ENCODE measurements at regions not wholly inside any gene's neighbourhood (a gene's known extent, or its start where the extent isn't known, plus 50 kb on each side); places are given as distances from the start of the nearest gene placed in this dataset.

GRCh38 chr4:103449296-103450023 is 251.3 kb upstream of the CENPE start:
- no peak for DNase-seq (ENCODE audit: low spot score)
- Histone ChIP-seq H3K4me3 (no peak overlapping the region), H3K27ac (no peak overlapping the region), H3K4me1 (no peaks in the 10 kb centered on the region), H3F3A (ENCODE audit: low read depth) (no peaks in the 10 kb centered on the region), H3K27me3 (no peaks in the 10 kb centered on the region), H4K20me1 (ENCODE audit: low read depth) (no peaks in the 10 kb centered on the region), H3K9me3 (ENCODE audit: low read depth) (no peaks in the 10 kb centered on the region), H2AFZ (replicated peaks) (no peak overlapping the region), H3K9ac (no peak overlapping the region), H3K36me3 (no peaks in the 10 kb centered on the region), H3K4me2 (no peak overlapping the region), H3K79me2 (ENCODE audit: low read depth) (no peaks in the 10 kb centered on the region)
- H3K4me1 Mint-ChIP-seq: no peaks in the 10 kb centered on the region
- no peak overlapping the region for H3K4me3 Mint-ChIP-seq
- H3K36me3 Mint-ChIP-seq: no peaks in the 10 kb centered on the region
- H3K9me3 Mint-ChIP-seq: no peaks in the 10 kb centered on the region
- H3K27me3 Mint-ChIP-seq (ENCODE audit: insufficient read depth, low read depth): no peaks in the 10 kb centered on the region
- TF ChIP-seq EZH2phosphoT487 (IDR thresholded peaks at IDR 0.05) (no peak), EZH2 (IDR thresholded peaks at IDR 0.05) (no peak), CTCF (IDR thresholded peaks at IDR 0.05) (no peak)
- H3K27ac Mint-ChIP-seq: no peak overlapping the region

GRCh38 chr4:103445377-103445776 is 247.2 kb upstream of the CENPE start:
- H3K9ac ChIP-seq: no peak overlapping the region
- no peaks in the 10 kb centered on the region for H3K27me3 ChIP-seq
- H3K4me2 ChIP-seq: no peak overlapping the region
- Mint-ChIP-seq H3K36me3 (no peaks in the 10 kb centered on the region), H3K27me3 (ENCODE audit: insufficient read depth, low read depth) (no peaks in the 10 kb centered on the region), H3K9me3 (no peaks in the 10 kb centered on the region), H3K27ac (no peak overlapping the region), H3K4me3 (no peak overlapping the region), H3K4me1 (no peaks in the 10 kb centered on the region)
- H3K4me1 ChIP-seq: no peaks in the 10 kb centered on the region
- no peak for DNase-seq (ENCODE audit: low spot score)
- H3K36me3 ChIP-seq: no peaks in the 10 kb centered on the region
- H3K27ac ChIP-seq: no peak overlapping the region
- H3F3A ChIP-seq (ENCODE audit: low read depth): no peaks in the 10 kb centered on the region
- no peaks in the 10 kb centered on the region for H4K20me1 ChIP-seq (ENCODE audit: low read depth)
- H3K79me2 ChIP-seq (ENCODE audit: low read depth): no peaks in the 10 kb centered on the region
- H3K4me3 ChIP-seq: no peak overlapping the region
- H3K9me3 ChIP-seq (ENCODE audit: low read depth): no peaks in the 10 kb centered on the region
- H2AFZ ChIP-seq (replicated peaks): no peak overlapping the region
- no peak for TF ChIP-seq CTCF (IDR thresholded peaks at IDR 0.05)
- TF ChIP-seq EZH2phosphoT487 (IDR thresholded peaks at IDR 0.05): no peak

DNA sequence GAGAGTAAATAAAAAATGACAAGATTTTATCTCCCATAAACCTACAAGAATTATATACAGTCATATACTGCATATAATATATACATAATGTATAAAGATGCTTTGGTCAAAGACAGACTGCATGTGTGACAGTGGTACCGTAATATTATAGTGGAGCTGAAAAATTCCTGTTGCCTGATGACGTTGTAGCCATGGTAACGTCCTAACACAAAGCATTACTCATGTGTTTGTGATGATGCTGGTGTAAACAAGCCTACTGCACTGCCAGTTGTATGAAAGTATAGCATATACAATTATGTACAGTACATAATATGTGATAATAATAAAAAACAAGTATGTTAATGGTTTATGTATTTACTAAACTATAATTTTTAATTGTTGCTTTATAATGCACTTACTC is 245.2 kb upstream of the CENPE start:
- Mint-ChIP-seq H3K9me3 (no peaks in the 10 kb centered on the region), H3K4me3 (no peak overlapping the region), H3K27me3 (ENCODE audit: insufficient read depth, low read depth) (no peaks in the 10 kb centered on the region), H3K36me3 (no peaks in the 10 kb centered on the region), H3K4me1 (no peaks in the 10 kb centered on the region), H3K27ac (no peak overlapping the region)
- H3K4me2 ChIP-seq: no peak overlapping the region
- H3K36me3 ChIP-seq: no peaks in the 10 kb centered on the region
- DNase-seq (ENCODE audit: low spot score): no peak
- H3K9ac ChIP-seq: no peak overlapping the region
- H3K9me3 ChIP-seq (ENCODE audit: low read depth): no peaks in the 10 kb centered on the region
- H3K27ac ChIP-seq: no peak overlapping the region
- no peak for TF ChIP-seq EZH2phosphoT487 (IDR thresholded peaks at IDR 0.05)
- no peak for TF ChIP-seq EZH2 (IDR thresholded peaks at IDR 0.05)
- no peak overlapping the region for H2AFZ ChIP-seq (replicated peaks)
- H3K4me3 ChIP-seq: no peak overlapping the region
- no peaks in the 10 kb centered on the region for H3K27me3 ChIP-seq
- H3K4me1 ChIP-seq: no peaks in the 10 kb centered on the region
- H3K79me2 ChIP-seq (ENCODE audit: low read depth): no peaks in the 10 kb centered on the region
- no peaks in the 10 kb centered on the region for H3F3A ChIP-seq (ENCODE audit: low read depth)
- H4K20me1 ChIP-seq (ENCODE audit: low read depth): no peaks in the 10 kb centered on the region

- no peaks in the 10 kb centered on the region for H3K79me2 ChIP-seq (ENCODE audit: low read depth)
- Mint-ChIP-seq H3K36me3 (no peaks in the 10 kb centered on the region), H3K27ac (no peak overlapping the region), H3K4me3 (no peak overlapping the region), H3K9me3 (no peaks in the 10 kb centered on the region), H3K27me3 (ENCODE audit: insufficient read depth, low read depth) (no peaks in the 10 kb centered on the region), H3K4me1 (peaks cover 9% of the 10 kb centered on the region)
- no peak overlapping the region for H3K4me3 ChIP-seq
- H3K9ac ChIP-seq: no peak overlapping the region
- no peak overlapping the region for H2AFZ ChIP-seq (replicated peaks)
- peaks cover 12% of the 10 kb centered on the region for H3K4me1 ChIP-seq
- H4K20me1 ChIP-seq (ENCODE audit: low read depth): no peaks in the 10 kb centered on the region
- no peak overlapping the region for H3K27ac ChIP-seq
- no peaks in the 10 kb centered on the region for H3K27me3 ChIP-seq
- no peak overlapping the region for H3K4me2 ChIP-seq
- peak; percentile 60 for DNase-seq (ENCODE audit: low spot score)
- H3K9me3 ChIP-seq (ENCODE audit: low read depth): no peaks in the 10 kb centered on the region
- no peaks in the 10 kb centered on the region for H3K36me3 ChIP-seq
- no peaks in the 10 kb centered on the region for H3F3A ChIP-seq (ENCODE audit: low read depth)
- peak; percentile 53 for TF ChIP-seq CTCF (IDR thresholded peaks at IDR 0.05)
- TF ChIP-seq EZH2phosphoT487 (IDR thresholded peaks at IDR 0.05): no peak
Observed at GRCh38 chr4:103429283-103429682, 231.1 kb upstream of the CENPE start.

Measured in neural progenitor cell (in vitro differentiated cells).